ENCODE measurements at regions not wholly inside any gene's neighbourhood (a gene's known extent, or its start where the extent isn't known, plus 50 kb on each side); places are given as distances from the start of the nearest gene placed in this dataset.

DNA sequence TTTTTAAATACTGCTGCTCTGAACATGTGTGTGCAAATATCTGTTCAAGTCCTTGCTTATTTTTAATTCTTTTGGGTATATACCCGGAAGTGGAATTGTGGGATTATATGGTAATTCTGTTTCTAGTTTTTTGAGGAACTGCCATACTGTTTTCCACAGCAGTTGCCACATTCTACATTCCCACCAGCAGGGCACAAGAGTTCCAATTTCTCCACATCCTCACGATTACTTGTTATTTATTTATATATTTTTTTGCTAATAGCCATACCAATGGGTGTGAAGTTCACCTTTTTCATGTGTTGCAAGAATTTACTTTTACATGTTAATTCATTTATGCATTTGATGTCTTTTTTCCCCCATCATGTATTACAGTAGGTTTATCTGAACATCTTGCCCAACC lies 79.6 kb upstream of the CXCL12 start:
- TF ChIP-seq, protein P1, sequence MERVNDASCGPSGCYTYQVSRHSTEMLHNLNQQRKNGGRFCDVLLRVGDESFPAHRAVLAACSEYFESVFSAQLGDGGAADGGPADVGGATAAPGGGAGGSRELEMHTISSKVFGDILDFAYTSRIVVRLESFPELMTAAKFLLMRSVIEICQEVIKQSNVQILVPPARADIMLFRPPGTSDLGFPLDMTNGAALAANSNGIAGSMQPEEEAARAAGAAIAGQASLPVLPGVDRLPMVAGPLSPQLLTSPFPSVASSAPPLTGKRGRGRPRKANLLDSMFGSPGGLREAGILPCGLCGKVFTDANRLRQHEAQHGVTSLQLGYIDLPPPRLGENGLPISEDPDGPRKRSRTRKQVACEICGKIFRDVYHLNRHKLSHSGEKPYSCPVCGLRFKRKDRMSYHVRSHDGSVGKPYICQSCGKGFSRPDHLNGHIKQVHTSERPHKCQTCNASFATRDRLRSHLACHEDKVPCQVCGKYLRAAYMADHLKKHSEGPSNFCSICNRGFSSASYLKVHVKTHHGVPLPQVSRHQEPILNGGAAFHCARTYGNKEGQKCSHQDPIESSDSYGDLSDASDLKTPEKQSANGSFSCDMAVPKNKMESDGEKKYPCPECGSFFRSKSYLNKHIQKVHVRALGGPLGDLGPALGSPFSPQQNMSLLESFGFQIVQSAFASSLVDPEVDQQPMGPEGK (CRISPR knock-in tag; IDR thresholded peaks at IDR 0.05; ENCODE audit: borderline replicate concordance), result no peak
- TF ChIP-seq CSDC2 (CRISPR knock-in tag; IDR thresholded peaks at IDR 0.05), result no peak
- TF ChIP-seq ARNTL (CRISPR knock-in tag; IDR thresholded peaks at IDR 0.05; ENCODE audit: borderline replicate concordance, low read depth), result no peak
- TF ChIP-seq ZFP30 (CRISPR knock-in tag; IDR thresholded peaks at IDR 0.05), result no peak
- no peak for TF ChIP-seq ZC3H10 (CRISPR knock-in tag; IDR thresholded peaks at IDR 0.05)
- no peak for TF ChIP-seq ZNF70 (CRISPR knock-in tag; IDR thresholded peaks at IDR 0.05)
- TF ChIP-seq ISL1 (CRISPR knock-in tag; IDR thresholded peaks at IDR 0.05), result no peak
- no peak for TF ChIP-seq ZNF565 (CRISPR knock-in tag; conservative IDR thresholded peaks at IDR 0.05; ENCODE audit: low read depth)
- TF ChIP-seq, protein P2, sequence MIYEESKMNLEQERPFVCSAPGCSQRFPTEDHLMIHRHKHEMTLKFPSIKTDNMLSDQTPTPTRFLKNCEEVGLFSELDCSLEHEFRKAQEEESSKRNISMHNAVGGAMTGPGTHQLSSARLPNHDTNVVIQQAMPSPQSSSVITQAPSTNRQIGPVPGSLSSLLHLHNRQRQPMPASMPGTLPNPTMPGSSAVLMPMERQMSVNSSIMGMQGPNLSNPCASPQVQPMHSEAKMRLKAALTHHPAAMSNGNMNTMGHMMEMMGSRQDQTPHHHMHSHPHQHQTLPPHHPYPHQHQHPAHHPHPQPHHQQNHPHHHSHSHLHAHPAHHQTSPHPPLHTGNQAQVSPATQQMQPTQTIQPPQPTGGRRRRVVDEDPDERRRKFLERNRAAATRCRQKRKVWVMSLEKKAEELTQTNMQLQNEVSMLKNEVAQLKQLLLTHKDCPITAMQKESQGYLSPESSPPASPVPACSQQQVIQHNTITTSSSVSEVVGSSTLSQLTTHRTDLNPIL (CRISPR knock-in tag; IDR thresholded peaks at IDR 0.05; ENCODE audit: low read depth), result no peak

All from SK-N-SH treated with all-trans-retinoic acid at 6 μM for 48 hours (cell line).